WTC11 (cell line): ENCODE measurements at regions not wholly inside any gene's neighbourhood (a gene's known extent, or its start where the extent isn't known, plus 50 kb on each side); places are given as distances from the start of the nearest gene placed in this dataset.

Source experiments
- ATF2 ChIP-seq: sonication (generic); formaldehyde crosslinking; IDR thresholded peaks from 2 replicates; pipeline ENCODE4 v1.8.1; 2022; ENCODE audit warnings: low read depth, missing genetic modification reagents, borderline replicate concordance
- CREB1 ChIP-seq: sonication (generic); formaldehyde crosslinking; IDR thresholded peaks from 2 replicates; pipeline ENCODE4 v1.8.0; 2023; ENCODE audit warnings: mild to moderate bottlenecking, missing genetic modification reagents
- ELF4 ChIP-seq: sonication (generic); formaldehyde crosslinking; IDR thresholded peaks from 2 replicates; pipeline ENCODE4 v1.8.1; 2022; ENCODE audit warnings: low read depth, mild to moderate bottlenecking, moderate library complexity, missing genetic modification reagents
- FOXJ3 ChIP-seq: sonication (generic); formaldehyde crosslinking; IDR thresholded peaks from 2 replicates; pipeline ENCODE4 v1.9.0; 2021; ENCODE audit warnings: missing genetic modification reagents, mild to moderate bottlenecking, borderline replicate concordance
- GTF2I ChIP-seq: fragments of 250-450 bp; sonication (Bioruptor Pico); conservative IDR thresholded peaks from 2 replicates; pipeline ENCODE4 v1.4.0; 2021; ENCODE audit warnings: mild to moderate bottlenecking
- HMGXB4 ChIP-seq: sonication (generic); formaldehyde crosslinking; IDR thresholded peaks from 2 replicates; pipeline ENCODE4 v1.8.1; 2023; ENCODE audit warnings: mild to moderate bottlenecking, moderate library complexity, missing genetic modification reagents
- NFYB ChIP-seq: sonication (generic); formaldehyde crosslinking; conservative IDR thresholded peaks from 2 replicates; pipeline ENCODE4 v1.8.0; 2022; ENCODE audit warnings: low read depth, missing genetic modification reagents
- NR3C1 ChIP-seq: sonication (generic); formaldehyde crosslinking; conservative IDR thresholded peaks from 2 replicates; pipeline ENCODE4 v1.8.1; 2023; ENCODE audit warnings: low read depth, mild to moderate bottlenecking, missing genetic modification reagents
- USF1 ChIP-seq: sonication (generic); formaldehyde crosslinking; IDR thresholded peaks from 2 replicates; pipeline ENCODE4 v1.8.0; 2022; ENCODE audit warnings: mild to moderate bottlenecking, missing genetic modification reagents
- ZNF138 ChIP-seq: sonication (generic); formaldehyde crosslinking; conservative IDR thresholded peaks from 2 replicates; pipeline ENCODE4 v1.8.1; 2022; ENCODE audit warnings: mild to moderate bottlenecking, moderate library complexity, missing genetic modification reagents
- TF ChIP-seq, protein P1 (sequence below): fragments of 200-600 bp; IDR thresholded peaks from 2 replicates; pipeline ENCODE4 v1.8.0; 2022; ENCODE audit warnings: antibody characterized with exemption
- TF ChIP-seq, protein P2 (sequence below): sonication (generic); formaldehyde crosslinking; conservative IDR thresholded peaks from 2 replicates; pipeline ENCODE4 v1.8.1; 2022; ENCODE audit warnings: mild to moderate bottlenecking, missing genetic modification reagents

- TF ChIP-seq, protein P1, sequence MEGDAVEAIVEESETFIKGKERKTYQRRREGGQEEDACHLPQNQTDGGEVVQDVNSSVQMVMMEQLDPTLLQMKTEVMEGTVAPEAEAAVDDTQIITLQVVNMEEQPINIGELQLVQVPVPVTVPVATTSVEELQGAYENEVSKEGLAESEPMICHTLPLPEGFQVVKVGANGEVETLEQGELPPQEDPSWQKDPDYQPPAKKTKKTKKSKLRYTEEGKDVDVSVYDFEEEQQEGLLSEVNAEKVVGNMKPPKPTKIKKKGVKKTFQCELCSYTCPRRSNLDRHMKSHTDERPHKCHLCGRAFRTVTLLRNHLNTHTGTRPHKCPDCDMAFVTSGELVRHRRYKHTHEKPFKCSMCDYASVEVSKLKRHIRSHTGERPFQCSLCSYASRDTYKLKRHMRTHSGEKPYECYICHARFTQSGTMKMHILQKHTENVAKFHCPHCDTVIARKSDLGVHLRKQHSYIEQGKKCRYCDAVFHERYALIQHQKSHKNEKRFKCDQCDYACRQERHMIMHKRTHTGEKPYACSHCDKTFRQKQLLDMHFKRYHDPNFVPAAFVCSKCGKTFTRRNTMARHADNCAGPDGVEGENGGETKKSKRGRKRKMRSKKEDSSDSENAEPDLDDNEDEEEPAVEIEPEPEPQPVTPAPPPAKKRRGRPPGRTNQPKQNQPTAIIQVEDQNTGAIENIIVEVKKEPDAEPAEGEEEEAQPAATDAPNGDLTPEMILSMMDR: no peak
- TF ChIP-seq CREB1 (CRISPR knock-in tag): no peak
- no peak for TF ChIP-seq NFYB (CRISPR knock-in tag)
- TF ChIP-seq, protein P2, sequence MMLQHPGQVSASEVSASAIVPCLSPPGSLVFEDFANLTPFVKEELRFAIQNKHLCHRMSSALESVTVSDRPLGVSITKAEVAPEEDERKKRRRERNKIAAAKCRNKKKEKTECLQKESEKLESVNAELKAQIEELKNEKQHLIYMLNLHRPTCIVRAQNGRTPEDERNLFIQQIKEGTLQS: no peak
- no peak for TF ChIP-seq ATF2
- TF ChIP-seq HMGXB4 (CRISPR knock-in tag): no peak
- TF ChIP-seq FOXJ3 (CRISPR knock-in tag): no peak
- TF ChIP-seq ZNF138 (CRISPR knock-in tag): no peak
- TF ChIP-seq ELF4 (CRISPR knock-in tag): no peak
- TF ChIP-seq GTF2I (CRISPR knock-in tag): no peak
- TF ChIP-seq NR3C1 (CRISPR knock-in tag): no peak
- no peak for TF ChIP-seq USF1 (CRISPR knock-in tag)
These were observed 380.6 kb upstream of the NUDT12 start for GRCh38 chr5:103943230-103943629.
